ENCODE measurements at regions not wholly inside any gene's neighbourhood (a gene's known extent, or its start where the extent isn't known, plus 50 kb on each side); places are given as distances from the start of the nearest gene placed in this dataset.

DNA sequence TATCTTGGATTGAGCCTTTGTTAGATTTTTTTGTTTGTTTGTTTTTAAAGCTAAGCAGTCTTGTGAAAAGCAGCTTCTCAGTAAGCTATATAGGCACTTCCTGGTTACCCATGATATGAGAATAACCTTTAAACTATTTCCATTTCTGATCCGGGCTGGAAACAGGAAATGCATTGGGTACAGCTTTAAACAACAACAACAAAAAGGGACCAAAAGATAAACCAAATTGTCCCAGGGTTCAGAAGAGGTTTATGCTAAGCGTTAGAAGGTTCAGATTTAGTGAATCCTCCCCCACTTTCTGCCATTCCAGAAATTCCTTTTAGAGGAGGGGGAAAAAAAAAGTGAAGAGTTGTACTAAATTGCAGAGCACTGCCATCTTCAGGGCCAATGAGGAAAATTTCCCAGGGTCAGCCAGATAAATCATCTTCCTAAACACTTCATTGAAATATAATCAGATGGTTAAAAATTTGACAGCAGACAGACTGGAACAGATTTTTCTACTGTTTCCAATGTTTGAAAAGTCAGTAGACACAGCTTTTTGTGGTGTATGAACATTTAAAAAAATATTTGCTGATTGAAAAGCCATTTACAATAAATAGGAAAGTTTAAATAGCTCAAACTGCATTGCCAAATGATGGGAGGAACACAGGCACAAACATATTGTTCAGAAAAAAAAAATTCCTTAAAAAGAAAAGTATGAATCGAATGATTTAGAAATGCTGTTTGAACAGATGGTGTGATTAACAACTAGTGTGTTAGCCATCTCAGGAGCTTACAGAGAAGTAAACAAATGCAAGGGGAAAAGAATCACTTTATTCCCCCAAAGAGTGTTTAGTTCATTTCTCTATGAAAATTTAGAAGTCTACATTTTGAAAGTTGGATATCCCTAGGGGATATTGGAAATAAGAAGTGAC, 189.9 kb upstream of the TANK start:
- peak; percentile 69 for DNase-seq

DNA sequence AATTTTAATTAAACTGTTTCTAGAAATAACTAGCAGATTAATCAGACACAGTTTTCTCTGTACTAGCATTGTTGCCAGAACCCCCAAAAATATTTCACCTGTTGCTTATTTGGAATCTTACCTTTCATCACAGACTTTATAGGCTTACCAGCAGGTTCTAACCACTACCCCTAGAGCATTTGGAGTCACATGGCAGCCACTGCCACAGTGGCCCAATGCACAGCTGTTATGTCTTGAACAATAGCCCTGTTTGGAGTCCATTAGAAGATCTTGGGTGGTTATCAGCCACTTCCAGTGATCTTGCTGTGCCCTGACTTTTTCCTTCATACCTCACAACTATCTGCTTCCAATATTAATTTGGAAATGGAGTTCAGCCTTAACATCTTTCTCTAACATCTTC, 186.2 kb upstream of the TANK start:
- DNase-seq: no peak

DNA sequence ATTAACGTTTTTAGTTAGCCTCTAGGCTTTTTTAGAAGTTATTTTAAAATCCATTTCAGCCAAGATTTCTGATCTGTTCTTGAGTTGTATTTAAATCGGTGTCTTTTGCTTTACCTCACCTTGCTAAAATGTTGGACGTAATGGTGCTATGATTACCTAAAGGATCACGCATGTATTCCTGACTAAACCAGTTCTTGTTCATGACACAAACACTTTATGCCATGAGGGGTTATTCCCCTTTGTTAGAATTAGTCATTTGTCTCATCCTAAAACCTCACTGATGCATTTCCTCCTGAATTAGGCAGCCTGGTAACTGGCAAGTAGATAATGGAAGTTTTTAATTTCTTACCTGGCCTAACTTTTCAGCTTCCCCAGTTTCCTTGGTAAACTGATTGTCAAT, 185.4 kb upstream of the TANK start:
- no peak for DNase-seq

DNA sequence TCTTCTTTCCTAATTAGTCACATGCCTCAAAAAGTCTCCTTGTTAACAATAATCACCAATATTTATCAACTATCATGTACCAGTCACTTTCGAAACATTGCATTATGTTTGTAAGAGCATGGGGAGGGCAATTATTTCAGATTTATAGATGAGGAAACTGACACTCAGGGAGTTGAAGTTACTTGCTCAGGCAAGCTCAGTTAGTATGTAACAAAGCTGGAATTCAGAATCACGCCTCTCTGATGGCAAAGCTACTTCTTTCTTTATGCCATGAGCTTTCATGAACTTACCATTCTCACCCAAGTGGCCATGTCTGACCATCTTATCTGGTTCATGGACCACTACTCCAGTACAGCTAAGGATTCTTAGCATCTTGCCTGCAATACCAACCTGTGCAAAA, 183.4 kb upstream of the TANK start:
- no peak for DNase-seq

DNA sequence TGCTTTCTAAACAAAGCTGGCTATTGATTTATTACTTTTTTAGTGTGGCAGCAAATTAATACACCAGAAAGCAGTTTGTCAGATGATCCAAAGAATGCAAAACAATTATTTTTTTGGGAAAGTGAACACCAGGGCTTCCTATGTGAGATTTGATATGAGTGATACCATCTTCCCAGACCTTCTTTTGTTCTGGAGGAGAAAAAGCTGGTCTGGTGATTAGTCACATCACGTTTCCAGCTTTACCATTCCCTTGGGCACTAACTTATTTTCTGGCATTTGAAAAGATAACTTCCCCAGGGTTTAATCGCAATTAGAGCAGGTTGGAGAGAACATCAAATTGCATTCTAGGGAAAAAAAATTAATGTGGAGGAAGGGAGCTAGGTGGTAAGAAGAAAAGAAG, 182.9 kb upstream of the TANK start:
- no peak for DNase-seq

DNA sequence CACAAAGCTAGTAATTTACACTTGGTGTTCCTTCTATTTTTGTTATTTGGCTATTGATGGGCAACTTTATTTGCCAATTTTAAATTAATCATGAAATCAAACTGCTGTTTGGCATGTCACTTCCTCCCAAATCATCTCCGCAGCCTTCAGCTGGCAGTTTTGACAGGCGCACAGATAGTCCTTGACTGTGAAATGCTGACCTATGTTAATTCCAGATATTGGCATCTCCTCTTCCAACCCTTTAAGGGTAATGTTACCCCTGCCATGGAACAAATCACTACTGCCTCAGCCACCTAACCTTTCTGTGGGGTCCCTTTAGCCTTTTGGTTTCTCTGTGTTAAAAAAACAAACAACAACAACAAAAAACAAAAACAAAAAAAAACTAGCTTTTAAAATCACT, 182.4 kb upstream of the TANK start:
- no peak for DNase-seq

DNA sequence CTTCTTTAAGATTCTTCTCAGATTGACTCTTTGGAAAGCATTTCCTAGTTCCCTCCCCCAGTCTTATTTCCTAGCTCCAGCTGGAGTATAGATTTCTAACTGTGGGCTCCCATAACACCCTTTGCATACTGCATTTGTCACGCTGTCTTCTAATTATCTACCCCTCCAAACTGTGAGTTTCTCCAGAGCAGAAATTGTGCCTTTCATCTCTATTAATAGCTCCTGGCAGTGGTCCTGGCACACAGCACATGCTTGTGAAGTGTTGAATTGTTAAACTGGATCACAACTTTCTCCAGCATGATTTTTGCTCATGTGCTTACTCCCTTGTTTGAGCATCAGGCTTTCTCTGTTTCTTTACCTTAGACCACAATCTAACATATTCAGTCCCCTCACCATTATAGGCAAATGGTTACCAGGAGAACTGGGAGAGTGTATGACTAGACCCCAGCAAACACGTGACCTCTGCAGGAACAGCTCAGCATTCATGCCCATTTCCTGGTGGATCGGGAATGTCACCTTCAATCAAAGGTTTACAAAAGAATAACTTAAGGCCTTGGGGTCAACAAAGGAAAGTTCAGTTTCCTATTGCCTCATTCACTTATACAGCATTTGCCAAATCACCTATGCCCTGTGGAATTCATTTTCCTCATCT, 175.7 kb upstream of the TANK start:
- no peak for DNase-seq

DNA sequence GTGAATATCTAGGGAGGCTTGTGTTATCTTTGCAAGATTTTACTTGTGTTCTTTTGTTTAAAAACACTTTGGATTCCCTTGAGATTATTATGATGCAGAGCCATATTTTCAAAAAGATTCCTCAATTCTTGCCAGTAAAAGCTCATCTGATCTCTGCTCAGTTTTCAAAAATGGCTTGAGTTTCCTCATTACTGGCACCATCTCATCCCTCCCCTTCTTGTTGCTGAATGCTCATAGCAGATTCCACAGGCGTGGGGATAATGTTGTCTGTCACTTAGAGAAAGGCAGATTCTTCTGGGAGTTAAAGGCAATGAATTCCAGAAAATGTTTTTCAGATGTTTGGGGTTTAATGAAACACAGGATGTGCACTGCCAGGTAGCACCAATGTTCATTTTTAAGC, 170.4 kb upstream of the TANK start:
- no peak for DNase-seq

DNA sequence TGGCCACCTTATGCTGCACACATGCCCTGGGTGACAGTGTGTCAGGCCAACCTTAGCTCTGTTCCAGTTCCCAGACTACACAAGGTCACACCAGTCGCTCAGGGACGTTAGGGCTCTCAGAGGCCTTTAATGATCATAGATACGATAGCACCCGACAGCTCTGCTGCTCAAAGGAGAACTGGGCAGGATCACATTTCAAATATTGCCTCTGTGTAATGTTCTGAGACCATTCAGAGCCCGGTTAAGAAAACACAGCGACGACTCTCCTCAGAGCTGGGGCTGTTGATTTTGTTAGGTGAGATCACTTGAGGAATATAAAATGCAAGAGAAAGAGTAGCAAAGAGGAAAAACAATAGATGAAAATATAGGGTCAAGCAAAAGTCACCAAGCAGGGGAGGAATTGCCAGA, 166.6 kb upstream of the TANK start:
- DNase-seq: no peak

DNA sequence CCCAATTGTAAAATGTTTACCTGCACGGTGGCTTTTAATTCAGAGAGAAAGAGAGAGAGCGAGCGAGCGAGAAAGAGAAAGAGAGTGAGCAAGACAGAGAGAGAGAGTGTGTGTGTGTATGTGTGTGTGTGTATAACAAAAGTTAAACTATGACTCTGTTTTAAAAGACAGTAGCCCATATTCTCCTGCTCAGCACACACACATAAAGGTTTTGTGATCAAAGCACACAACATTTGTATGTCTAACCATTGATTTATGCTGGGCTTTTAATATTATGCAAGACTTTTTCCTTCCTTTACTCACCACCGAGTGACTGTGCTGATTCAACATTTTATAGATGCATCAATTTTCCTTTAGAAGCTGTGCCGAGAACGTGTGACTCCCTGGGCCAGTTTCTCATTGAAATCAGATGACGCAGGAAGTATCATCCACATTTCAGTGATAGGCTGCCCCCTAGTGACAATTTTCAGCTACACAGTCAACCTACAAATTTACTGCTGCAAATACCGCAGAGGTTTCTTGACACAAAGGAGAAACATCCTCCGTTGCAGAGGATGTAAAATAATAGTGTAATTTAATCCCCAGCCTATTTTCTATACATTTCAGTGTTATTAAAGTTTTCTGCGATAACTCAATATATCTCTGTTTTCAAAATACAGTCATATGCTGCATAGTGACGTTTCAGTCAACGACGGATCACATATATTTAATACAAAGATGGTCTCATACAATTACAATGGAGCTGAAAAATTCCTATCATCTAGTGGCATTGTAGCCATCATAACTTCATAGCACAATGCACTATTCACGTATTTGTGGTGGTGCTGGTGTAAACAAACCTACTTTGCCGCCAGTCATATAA, 165.9 kb upstream of the TANK start:
- peak; percentile 69 for DNase-seq

DNA sequence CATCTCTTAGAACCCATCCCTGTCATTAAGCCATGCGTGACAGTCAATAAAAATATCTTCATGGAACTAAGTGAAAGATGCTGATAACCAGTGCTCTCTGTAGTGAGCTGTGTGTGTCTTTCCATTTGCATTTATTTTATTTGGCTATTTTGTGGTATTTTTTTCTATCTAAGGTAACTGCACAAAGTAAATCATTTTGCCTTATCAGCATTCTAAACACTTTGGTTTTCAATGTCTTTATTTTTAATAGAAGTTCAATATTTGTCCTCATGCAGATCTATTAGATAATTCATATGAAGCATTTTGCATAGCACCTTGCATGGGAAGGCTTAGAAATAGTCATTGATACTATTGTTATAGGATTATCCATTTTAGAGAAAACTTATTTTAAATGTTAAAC, 163.6 kb upstream of the TANK start:
- DNase-seq: no peak

DNA sequence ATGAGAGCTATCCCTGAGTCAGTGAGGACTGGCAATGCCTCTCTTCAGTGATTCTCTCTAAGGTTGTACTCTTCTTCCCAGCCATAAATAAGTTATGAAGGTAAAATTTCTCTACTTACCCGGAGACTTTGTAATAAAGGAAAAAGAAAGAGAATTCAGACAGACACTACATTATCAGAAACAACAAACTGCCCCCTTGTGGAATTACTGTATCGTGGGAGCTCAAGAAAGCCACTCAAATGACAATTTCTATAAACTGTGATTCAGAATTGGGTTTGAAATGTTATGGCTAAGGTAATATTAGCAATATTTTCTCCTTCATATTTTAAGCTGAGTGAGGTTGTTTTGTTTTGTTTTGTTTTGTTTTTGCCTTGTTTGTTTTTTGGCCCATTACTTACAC, 155.8 kb upstream of the TANK start:
- no peak for DNase-seq

DNA sequence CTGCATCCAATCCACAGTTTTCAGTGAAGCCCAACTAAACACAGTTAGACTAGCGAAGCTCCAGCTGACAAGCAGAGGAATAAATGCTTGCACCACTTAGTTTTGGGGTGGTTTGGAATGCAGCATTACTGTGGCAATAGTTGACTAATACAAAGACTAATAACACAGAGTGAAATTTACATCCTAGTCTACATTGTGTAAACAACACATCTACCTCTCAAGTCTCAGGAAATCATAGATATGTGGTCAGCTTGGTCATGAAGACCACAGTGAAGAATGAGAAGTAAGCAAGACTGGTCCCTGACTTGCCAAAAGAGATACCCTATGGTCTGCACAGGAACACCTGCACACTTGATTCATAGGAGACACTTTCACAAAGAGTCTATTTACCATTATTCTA, 155.1 kb upstream of the TANK start:
- DNase-seq: no peak

DNA sequence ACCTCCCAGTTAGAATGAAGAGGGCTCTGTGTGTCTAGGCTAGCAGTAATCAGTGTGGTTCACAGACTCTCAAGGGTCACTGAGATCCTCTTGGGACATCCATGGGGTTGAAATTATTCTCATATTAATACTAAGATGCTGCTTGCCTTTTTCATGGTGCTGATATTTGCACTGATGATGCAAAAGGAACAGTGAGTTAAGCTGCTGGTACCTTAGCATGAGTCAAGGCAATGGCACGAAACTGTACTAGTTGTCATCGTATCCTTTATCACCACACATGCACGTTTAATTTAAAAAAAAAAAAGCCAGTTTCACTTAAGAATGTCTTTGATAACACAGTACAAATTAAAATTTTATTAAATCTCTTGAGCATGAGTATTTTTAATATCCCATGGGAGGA, 151.9 kb upstream of the TANK start:
- no peak for DNase-seq

DNA sequence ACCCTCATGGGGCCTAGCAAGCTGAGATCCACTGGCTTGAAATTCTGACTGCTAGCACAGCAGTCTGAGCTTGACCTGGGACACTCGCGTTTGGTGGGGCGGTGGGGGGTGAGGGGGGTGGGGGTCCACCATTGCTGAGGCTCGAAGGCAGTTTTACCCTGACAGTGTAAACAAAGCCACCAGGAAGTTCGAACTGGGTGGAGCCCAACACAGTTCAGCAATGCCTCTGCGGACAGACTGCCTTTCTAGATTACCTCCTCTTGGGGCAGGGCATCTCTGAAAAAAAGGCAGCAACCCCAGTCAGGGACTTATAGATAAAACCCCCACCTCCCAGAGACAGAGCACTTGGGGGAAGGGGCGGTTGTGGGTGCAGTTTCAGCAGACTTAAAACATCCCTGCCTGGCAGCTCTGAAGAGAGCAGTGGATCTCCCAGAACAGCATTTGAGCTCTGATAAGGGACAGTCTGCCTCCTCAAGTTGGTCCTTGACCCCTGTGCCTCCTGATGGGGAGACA, 149.7 kb upstream of the TANK start:
- DNase-seq: no peak

DNA sequence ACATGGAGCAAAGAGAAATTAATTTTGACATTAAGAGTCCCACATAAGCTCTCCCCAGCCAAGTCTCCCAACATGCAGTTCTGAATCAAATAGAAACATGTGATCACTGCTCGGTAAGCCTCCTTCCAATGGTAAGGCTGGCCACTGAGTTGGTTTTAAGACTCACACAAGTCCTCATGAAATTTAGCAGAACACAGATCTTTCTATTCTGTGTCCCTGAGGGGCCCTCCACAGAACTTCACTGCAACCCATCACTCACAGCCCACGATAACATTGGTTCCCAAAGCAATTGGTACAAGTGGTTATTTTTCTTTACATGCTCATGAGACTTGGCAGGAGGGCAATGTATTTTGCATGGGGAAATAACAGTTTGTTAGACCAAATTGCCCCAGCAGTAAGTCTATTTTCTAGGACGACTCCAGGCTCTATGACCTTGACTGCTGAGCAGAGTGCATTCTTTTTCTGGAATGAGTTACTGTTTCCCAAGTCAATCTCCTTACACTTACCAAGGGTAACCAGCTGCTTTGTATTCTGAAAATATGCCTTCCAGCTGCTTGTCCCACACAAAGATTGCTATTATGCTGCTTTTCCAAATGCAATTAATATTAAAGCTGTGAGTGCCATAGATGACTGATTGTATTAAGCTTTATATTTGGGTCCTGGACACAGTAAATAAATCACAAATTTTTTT, 142.3 kb upstream of the TANK start:
- no peak for DNase-seq

DNA sequence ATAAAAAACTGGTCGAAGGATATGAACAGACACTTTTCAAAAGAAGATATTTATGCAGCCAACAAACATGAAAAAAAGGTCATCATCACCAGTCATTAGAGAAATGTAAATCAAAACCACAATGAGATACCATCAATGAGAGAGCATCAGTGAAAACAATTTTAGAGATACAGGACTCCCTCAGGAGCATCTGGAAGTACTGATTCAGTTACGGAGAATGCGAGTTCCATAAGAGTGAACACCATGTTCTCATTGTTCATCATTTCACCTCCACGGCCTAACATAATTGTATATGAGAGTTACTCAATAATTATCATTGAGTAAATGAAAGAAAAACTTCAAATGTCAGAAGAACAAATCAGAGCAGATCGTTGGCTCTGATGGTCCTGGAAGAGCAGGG, 140.9 kb upstream of the TANK start:
- no peak for DNase-seq

DNA sequence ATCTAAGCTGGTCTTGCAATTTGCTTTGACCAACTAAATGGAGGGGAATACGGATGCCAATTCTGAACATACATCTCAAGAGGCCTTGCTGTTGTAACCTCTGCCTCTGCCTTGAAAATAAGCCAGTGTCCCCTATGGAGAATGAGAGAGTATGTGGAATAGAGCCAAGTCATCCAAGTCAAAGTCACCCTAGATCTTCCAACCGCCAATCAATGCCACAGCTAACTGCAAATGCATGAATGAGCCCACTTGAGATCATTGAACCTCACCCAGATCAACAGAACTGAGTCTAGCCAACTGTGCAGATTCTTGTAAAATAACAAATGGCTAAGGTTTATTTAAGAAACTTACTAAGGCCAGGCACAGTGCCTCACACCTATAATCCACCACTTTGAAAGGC, 139.8 kb upstream of the TANK start:
- DNase-seq: no peak

DNA sequence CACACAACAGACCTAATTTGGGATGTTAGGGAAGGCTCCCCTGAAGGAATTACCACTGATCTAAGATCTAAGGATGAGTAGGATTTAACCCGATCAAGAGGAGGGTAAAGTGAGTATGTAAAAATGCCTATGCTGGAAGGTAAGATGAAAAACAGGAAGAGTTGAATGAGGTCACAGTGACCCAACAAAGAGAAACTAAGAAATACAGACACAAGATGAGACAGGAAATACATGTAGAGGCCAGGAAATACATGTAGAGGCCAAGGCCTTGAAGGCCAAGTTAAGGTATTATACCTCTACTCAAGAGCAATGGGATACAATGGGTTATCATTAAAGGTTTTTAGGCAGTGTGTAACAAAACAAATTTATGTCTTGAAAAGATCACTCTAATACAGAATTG, 131.6 kb upstream of the TANK start:
- DNase-seq: no peak

DNA sequence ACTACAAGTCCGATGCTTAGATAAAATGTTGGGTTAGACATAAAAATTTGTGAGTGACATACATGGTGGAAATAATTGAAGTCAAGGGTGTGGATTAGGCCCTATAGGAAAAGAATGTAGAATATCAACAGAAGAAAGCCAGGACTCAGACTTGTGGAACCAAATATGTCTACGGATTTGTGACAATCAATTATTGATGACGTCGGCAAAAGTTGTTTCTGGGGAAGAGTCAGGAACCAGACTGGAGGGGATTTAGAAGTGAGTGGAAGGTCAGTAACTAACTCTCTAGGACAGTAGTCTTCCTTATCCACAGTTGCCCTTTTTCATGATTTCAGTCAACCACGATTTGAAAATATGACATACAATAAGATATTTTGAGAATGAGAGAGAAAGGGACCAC, 130.9 kb upstream of the TANK start:
- no peak for DNase-seq

DNA sequence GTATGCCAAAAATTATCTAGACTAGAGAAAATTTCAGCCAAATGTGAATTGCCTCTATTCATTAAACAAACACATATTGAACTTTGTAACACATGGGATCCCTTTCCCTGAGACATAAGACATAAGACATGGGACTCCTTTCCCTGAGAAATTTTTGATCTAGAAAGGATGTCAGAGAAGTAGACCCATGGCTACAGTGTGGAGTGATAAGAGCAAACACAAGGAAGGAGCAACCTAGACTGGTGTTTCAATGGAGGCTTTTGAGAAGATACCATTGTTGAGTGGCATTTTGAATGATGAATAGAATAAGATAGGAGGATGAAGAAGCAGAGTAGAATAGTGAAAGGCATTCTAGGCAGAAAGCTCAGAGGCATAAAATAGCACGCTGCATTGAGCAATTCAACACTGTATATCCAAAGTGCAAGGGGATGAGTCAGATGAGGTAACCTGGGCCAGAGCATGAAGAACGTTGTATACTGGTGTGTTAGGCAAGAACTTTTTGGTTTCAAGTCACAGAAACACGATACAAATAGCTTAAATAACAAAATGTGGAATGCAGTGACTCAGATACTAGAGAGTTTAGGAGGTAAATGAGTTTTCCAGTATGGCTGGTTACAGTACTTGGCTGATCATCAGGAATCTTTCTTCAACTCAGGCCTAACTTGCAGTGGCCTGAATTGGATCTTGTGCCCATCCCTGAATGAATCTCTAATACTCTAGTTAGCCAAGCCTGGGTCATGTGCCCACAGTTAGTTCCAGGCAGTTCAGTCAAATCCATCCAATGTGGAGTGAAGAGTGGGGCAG, 129.8 kb upstream of the TANK start:
- DNase-seq: peak; percentile 84

DNA sequence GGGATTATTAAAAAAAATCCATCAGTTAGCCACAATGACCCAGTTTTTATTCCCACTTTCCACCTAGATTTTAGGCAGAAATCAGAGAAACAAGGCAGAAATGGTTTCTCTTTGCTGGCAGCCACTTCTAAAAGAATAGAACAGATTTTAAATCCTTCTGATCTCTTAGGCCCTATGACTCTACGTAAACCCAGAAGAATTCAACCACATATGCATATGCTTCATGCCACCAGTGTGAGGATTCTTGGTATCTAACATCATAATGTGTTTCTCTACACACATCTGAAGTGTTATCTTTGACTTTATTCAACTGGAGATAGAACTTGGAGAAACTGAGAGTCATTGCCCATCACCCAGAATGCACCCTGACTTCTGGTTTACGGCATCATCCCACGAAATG, 128.7 kb upstream of the TANK start:
- DNase-seq: no peak

All from amniotic stem cell (primary cell).